Ramos (cell line): ENCODE measurements at regions not wholly inside any gene's neighbourhood (a gene's known extent, or its start where the extent isn't known, plus 50 kb on each side); places are given as distances from the start of the nearest gene placed in this dataset.

ENCODE experiments used
- in situ Hi-C: fragments of 300-500 bp; cut with MboI; formaldehyde crosslinking; loops from one replicate; pipeline ENCODE4 v1.14.3; 2022; ENCODE audit warnings: low sequenced_read_pairs; ENCODE audit not compliant: unreplicated experiment

- in situ Hi-C loops = no loop called here
These were observed 619.7 kb upstream of the LMCD1 start for GRCh38 chr3:7881946-7882345.

- in situ Hi-C loops = no loop called here
These were observed 604.0 kb upstream of the LMCD1 start for GRCh38 chr3:7897655-7898054.

- in situ Hi-C loops = no loop called here
These were observed 588.3 kb upstream of the LMCD1 start for GRCh38 chr3:7913283-7913682.

- in situ Hi-C loops = no loop called here
These were observed 586.3 kb upstream of the LMCD1 start for GRCh38 chr3:7915356-7915755.

GRCh38 chr3:7917443-7918151, 584.0 kb upstream of the LMCD1 start:
- in situ Hi-C loops = no loop called here

- in situ Hi-C loops = no loop called here
These were observed 581.4 kb upstream of the LMCD1 start for GRCh38 chr3:7920211-7920610.

- in situ Hi-C loops = no loop called here
These were observed 577.4 kb upstream of the LMCD1 start for GRCh38 chr3:7924228-7924627.

GRCh38 chr3:7927015-7927414, 574.6 kb upstream of the LMCD1 start:
- in situ Hi-C loops = no loop called here

GRCh38 chr3:7927864-7928263, 573.8 kb upstream of the LMCD1 start:
- in situ Hi-C loops = no loop called here

- in situ Hi-C loops = no loop called here
These were observed 572.2 kb upstream of the LMCD1 start for GRCh38 chr3:7929319-7929889.

GRCh38 chr3:7934362-7934761, 567.3 kb upstream of the LMCD1 start:
- in situ Hi-C loops = no loop called here

GRCh38 chr3:7947930-7948329, 553.7 kb upstream of the LMCD1 start:
- in situ Hi-C loops = no loop called here

GRCh38 chr3:7950890-7951289, 550.7 kb upstream of the LMCD1 start:
- in situ Hi-C loops = no loop called here

- in situ Hi-C loops = no loop called here
These were observed 548.1 kb upstream of the LMCD1 start for GRCh38 chr3:7953449-7954014.

GRCh38 chr3:7957024-7957423, 544.6 kb upstream of the LMCD1 start:
- in situ Hi-C loops = no loop called here

GRCh38 chr3:7959094-7959493, 542.5 kb upstream of the LMCD1 start:
- in situ Hi-C loops = no loop called here

- in situ Hi-C loops = no loop called here
These were observed 541.0 kb upstream of the LMCD1 start for GRCh38 chr3:7960601-7961000.

- in situ Hi-C loops = no loop called here
These were observed 539.3 kb upstream of the LMCD1 start for GRCh38 chr3:7962301-7962700.

- in situ Hi-C loops = no loop called here
These were observed 536.7 kb upstream of the LMCD1 start for GRCh38 chr3:7964899-7965298.

GRCh38 chr3:7973006-7973405, 528.6 kb upstream of the LMCD1 start:
- in situ Hi-C loops = no loop called here

GRCh38 chr3:7977245-7978086, 524.2 kb upstream of the LMCD1 start:
- in situ Hi-C loops = no loop called here
